ENCODE measurements at regions not wholly inside any gene's neighbourhood (a gene's known extent, or its start where the extent isn't known, plus 50 kb on each side); places are given as distances from the start of the nearest gene placed in this dataset.

DNA sequence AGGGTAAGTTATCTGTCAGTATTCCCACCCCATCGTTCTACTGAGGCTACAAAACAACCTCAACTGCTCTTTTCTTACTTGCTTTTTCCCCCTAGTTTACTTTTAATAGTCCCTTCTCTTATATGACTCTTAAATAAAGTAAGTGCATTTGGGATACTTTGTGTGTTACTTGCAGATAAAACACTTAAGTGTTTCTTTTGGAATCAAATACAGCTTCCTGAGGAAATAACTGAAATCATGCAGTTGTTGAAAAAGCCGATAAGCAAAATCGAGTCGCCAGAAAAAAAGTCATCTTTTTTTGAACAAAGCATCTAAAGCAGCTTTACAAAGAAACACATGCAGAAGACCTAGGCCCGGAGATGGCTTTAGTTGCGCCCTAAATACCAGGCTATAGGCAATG, 53.5 kb upstream of the EPB41L4A start:
- 56 to 59% methylated on average over 6 of the region's 6 CpGs for WGBS, 2 donors
- Histone ChIP-seq H3K36me3 (ENCODE audit: low read depth, missing control alignments) (no peaks in the 10 kb centered on the region), H3K4me1 (no peaks in the 10 kb centered on the region), H3K9me3 (no peaks in the 10 kb centered on the region), H3K4me3 (no peak overlapping the region), H3K27me3 (no peaks in the 10 kb centered on the region), H3K27ac (no peak overlapping the region)
- DNase-seq: no peak
- intact Hi-C loops (cut with DNase I; ENCODE audit: low total_unique reads): no loop called here
- TF ChIP-seq POLR2A (IDR thresholded peaks at IDR 0.05): no peak
- no peak for TF ChIP-seq CTCF (IDR thresholded peaks at IDR 0.05)

GRCh38 chr5:112473989-112474388, 54.9 kb upstream of the EPB41L4A start:
- DNase-seq: no peak
- Histone ChIP-seq H3K4me1 (no peaks in the 10 kb centered on the region), H3K36me3 (ENCODE audit: low read depth, missing control alignments) (no peaks in the 10 kb centered on the region), H3K9me3 (no peaks in the 10 kb centered on the region), H3K27ac (no peak overlapping the region), H3K27me3 (no peaks in the 10 kb centered on the region), H3K4me3 (no peak overlapping the region)
- 68 to 73% methylated on average over 5 of the region's 5 CpGs for WGBS, 2 donors
- TF ChIP-seq CTCF (IDR thresholded peaks at IDR 0.05) (no peak), POLR2A (IDR thresholded peaks at IDR 0.05) (no peak)
- intact Hi-C loops (cut with DNase I; ENCODE audit: low total_unique reads): no loop called here

DNA sequence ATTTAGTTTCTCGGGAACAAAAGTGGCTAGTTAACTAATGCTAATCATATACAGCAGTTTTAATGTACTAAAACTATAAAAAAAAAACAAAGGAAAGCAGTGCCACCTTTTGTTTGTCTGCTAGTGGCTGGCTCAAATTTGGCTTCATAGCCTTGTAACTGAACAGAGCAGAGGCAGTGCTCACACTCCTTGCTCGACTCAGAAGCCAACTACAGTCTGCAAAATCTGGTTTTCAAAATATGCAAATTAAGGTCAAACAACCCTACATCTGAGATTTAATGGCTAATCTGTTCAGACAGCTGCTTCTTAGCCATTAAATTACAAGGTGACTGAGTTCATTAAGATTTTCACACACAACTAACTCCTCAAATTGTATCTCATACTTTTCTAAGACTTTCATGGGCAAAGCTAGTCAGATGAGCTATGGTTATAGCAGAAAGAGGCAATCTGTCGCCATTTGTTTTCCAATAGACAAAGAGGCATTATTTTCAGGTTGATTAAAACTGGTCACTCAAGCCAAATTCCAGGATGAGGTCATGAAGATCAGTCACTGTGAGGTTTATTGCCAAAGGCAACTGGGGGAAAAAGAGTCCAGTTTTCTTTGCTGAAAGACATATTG, 56.8 kb upstream of the EPB41L4A start:
- no peak overlapping the region for H3K27ac ChIP-seq
- no peaks in the 10 kb centered on the region for H3K4me1 ChIP-seq
- DNase-seq: no peak
- WGBS, 2 donors: 54 to 55% methylated on average over 3 of the region's 3 CpGs
- intact Hi-C loops (cut with DNase I; ENCODE audit: low total_unique reads): no loop called here
- H3K36me3 ChIP-seq (ENCODE audit: low read depth, missing control alignments): no peaks in the 10 kb centered on the region
- H3K9me3 ChIP-seq: no peaks in the 10 kb centered on the region
- H3K27me3 ChIP-seq: no peaks in the 10 kb centered on the region
- H3K4me3 ChIP-seq: no peak overlapping the region
- TF ChIP-seq CTCF (IDR thresholded peaks at IDR 0.05) (no peak), POLR2A (IDR thresholded peaks at IDR 0.05) (no peak)

- Histone ChIP-seq H3K27me3 (no peaks in the 10 kb centered on the region), H3K36me3 (ENCODE audit: low read depth, missing control alignments) (no peaks in the 10 kb centered on the region), H3K4me3 (no peak overlapping the region), H3K27ac (no peak overlapping the region), H3K9me3 (no peaks in the 10 kb centered on the region), H3K4me1 (no peaks in the 10 kb centered on the region)
- DNase-seq: no peak
- TF ChIP-seq CTCF (IDR thresholded peaks at IDR 0.05) (no peak), POLR2A (IDR thresholded peaks at IDR 0.05) (no peak)
- intact Hi-C loops (cut with DNase I; ENCODE audit: low total_unique reads): no loop called here
- WGBS, 2 donors: 88 to 93% methylated on average over 1 of the region's 1 CpG
Observed at GRCh38 chr5:112479418-112479817, 60.3 kb upstream of the EPB41L4A start.

DNA sequence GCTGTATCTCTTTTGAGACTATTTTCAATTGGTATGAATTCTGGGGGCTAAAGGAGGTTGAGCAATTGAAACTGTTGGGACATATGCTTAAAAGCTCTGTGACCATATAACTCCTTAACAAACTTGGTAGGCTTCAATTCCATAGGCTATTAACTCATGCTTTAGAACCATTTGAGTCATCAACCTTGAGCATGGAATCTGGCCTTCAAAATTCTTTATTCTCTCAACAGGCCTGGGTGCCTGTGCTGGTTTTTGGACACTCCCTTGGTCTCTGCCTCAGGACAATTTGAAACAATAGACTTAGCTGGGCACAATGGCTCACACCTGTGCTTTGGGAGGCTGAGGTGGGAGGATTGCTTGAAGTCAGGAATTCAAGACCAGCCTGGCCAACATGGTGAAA, 61.4 kb upstream of the EPB41L4A start:
- Histone ChIP-seq H3K4me3 (no peak overlapping the region), H3K4me1 (no peaks in the 10 kb centered on the region), H3K27me3 (no peaks in the 10 kb centered on the region), H3K36me3 (ENCODE audit: low read depth, missing control alignments) (no peaks in the 10 kb centered on the region), H3K27ac (no peak overlapping the region), H3K9me3 (no peaks in the 10 kb centered on the region)
- intact Hi-C loops (cut with DNase I; ENCODE audit: low total_unique reads): no loop called here
- TF ChIP-seq CTCF (IDR thresholded peaks at IDR 0.05): no peak
- TF ChIP-seq POLR2A (IDR thresholded peaks at IDR 0.05): no peak
- DNase-seq: no peak
